ENCODE measurements at regions not wholly inside any gene's neighbourhood (a gene's known extent, or its start where the extent isn't known, plus 50 kb on each side); places are given as distances from the start of the nearest gene placed in this dataset.

GRCh38 chr5:173835131-173835530 is 53.0 kb upstream of the CPEB4 start:
- DNase-seq, result no peak

GRCh38 chr5:173835661-173836060 is 52.5 kb upstream of the CPEB4 start:
- DNase-seq, result no peak

- DNase-seq, result no peak
Observed at GRCh38 chr5:173837654-173838053, 50.5 kb upstream of the CPEB4 start.
